ENCODE measurements at regions not wholly inside any gene's neighbourhood (a gene's known extent, or its start where the extent isn't known, plus 50 kb on each side); places are given as distances from the start of the nearest gene placed in this dataset.

- TF ChIP-seq EP300 (IDR thresholded peaks at IDR 0.05; ENCODE audit: borderline replicate concordance) (no peak), RAD21 (IDR thresholded peaks at IDR 0.05; ENCODE audit: low read depth) (no peak)
Observed at GRCh38 chr1:147834810-147835209, 67.8 kb upstream of the GJA8 start.
